HG02642 (cell line): ENCODE measurements at regions not wholly inside any gene's neighbourhood (a gene's known extent, or its start where the extent isn't known, plus 50 kb on each side); places are given as distances from the start of the nearest gene placed in this dataset.
"Not testable (repeated sequence)": the region's sequence is repeated elsewhere in the genome, so short reads cannot be mapped to it uniquely, and the experiment has no call there.

Experiments
- ATAC-seq: cut with Tn5 transposase; IDR thresholded peaks from one replicate; pipeline ENCODE4 v1.9.1; 2021; ENCODE audit warnings: mild to moderate bottlenecking; ENCODE audit not compliant: unreplicated experiment, poor library complexity

DNA sequence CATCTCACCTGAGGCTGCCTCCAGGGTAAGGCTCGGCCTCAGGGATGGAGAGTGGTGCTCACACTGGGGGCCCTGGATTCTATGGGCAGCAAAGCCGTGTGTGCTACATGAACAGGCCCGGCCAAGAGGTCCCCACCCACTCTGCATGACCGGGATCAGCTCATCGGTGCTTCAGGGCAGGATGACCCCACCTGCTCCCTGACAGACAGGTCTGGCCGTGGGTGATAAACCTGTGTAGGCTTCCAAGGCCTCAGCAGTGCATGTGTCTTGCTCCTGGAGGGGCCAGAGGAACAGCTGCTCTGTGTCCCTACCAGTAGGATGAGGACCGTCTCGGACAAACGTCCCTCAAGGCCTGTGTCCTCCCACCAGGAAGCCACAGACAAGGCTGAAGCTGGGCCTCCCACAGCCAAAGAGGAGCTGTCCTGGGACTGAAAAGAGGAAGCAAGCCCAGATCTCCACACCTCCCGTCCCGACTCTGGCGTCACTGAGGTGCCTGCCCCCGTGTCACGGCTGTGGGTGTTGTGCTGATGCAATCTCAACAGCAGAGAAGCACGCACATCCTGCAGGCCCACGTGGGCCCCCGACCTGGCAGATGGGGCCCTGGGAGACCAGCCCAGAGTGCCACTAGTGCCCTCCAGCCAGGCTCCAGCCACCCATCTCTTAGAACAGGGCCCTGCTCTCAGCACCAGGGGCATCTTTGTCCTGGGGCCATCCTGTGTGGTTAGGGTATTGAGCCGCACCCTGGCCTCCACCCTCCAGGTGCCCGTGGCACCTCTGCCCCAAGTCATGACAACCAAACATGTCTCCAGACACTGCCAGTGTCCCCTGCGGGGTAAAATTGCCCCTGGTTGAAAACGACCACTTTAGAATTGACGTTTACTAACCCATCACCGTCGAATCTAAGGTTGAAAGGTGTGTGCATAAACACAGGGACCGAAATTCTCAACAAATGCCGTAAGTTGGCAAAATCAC is 5455.9 kb upstream of the TPTE start:
- peak; percentile 76 for ATAC-seq

DNA sequence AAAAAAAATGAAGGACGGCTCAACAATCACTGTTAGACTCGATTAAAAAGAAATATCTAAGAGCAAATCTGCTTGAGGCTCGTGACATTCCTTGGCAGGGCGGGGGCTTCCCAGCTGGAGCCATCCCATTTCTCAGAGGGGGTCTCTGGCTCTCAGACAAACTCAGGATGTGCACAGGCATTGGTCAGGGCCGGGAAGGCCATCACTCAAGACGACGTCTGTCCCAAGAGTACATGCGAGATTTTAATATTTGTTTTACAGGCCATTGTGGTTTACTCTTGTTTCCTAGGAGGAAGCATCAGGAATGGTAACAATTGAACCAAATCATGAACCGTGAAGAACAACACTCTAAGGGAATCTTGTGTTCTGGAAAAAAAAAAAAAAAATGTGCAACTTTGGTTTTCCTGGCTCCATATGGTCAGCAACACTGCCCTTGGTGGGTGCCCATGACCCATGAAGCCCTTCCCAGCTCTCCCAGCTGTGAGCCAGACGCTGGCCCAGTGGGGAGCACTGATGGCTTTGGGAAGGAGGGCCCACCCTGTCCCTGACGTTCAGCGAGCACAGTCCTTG is 5454.6 kb upstream of the TPTE start:
- ATAC-seq, result not testable (repeated sequence)

DNA sequence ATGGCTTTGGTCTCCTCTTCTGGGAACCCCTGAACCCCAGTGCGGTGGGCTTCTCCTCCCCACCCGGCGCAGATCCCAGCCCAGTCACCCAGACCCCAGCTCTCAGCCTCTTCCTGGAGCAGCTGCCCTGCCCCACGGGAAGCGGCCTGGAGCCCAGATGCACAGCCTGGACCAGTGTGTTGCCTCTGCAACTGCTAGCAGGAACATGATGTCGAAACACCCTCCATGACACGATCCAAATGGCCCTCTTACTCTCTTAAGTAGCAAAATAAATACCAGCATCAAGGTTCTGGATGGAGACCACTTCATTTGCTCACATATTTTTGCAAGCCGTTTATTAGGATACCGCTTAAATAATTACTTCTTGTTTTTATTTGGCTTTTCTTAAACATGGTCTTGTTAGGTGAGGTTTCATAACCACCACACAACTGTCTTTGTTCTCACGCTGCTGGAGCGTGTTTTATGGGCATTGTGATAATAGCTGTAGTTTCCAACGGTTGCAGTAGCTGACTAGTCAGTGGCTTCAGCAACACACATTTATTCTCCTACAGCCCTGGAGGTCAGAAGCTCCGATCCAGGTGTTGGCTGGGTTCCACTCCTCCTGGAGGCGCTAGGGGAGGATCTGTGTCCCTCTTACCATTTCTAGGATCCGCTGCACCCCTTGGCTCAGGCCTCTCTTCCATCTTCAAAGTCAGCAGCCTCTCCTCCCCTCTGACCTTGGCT is 5453.9 kb upstream of the TPTE start:
- ATAC-seq, result not testable (repeated sequence)

DNA sequence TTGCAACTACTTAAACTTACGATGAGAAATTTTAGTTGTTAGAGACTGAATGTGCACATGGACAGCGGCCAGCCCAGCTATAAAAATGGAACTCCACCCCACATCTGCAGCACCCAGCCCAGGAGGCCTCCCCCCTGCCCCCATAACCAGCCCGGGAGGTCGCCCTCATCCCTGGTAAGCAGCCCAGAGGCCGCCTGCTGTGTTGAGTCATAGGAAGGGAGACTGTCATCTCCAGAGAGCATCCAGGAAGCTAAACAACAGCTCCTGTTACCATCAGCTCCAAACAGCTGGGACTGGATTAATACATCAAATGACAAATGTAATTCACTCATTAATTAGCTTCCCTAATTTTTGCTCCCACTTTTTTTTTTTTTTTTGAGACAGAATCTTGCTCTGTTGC is 5452.7 kb upstream of the TPTE start:
- ATAC-seq, result not testable (repeated sequence)

DNA sequence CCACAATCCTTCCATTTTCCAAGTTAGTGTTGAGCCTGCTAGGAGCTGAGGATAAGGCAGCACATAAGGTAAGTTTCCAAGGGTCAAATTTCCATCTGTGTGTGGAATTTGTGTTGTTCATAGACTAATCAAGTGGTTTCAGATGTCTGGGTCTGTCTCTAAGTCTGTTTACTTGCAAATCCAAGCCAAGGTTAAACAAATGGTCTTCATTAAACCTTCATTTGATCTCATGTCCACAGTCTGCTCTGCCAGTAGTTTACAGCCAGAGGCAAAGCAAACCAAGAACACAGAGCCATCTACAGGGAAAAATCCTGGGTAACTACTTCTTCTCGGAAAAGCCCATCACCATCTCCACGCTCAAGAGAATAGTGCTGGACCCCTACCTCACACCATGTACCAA is 5450.2 kb upstream of the TPTE start:
- not testable (repeated sequence) for ATAC-seq

DNA sequence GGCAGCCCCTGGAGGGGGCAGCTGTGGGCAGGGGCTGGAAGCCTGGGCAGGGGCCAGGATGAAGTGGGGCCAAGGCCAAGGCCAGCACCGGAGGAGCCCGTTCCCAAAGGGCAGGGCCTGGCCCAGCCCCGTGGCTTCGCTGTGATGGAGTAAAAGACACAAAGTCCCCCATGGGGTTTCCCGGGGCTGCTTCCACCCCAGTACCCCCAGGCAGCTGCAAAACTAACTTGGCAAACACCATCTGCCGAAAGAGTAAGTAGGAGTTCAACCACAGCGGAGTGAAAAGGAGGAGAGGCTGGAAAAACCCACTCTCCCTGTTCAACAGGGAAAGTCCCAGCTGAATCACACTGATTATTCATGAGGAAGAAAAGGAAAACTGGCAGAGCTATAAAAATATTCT is 5444.5 kb upstream of the TPTE start:
- not testable (repeated sequence) for ATAC-seq

DNA sequence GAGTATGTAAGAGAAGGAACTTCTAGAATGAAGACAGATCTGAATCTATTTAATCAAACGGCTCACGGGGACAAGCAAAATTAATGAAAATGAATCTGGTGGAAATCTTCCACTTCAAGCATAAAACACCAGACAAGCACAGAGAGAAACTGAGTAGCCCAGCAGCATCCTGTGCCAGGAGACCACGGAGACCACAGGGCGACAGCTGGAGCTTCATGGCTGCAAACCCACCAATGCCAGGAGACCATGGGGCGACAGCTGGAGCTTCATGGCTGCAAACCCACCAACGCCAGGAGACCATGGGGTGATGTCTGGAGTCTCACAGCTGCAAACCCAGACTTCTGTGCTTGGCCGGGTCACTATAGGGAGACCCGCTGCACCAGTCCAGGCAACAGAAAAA is 5442.0 kb upstream of the TPTE start:
- ATAC-seq, result not testable (repeated sequence)

DNA sequence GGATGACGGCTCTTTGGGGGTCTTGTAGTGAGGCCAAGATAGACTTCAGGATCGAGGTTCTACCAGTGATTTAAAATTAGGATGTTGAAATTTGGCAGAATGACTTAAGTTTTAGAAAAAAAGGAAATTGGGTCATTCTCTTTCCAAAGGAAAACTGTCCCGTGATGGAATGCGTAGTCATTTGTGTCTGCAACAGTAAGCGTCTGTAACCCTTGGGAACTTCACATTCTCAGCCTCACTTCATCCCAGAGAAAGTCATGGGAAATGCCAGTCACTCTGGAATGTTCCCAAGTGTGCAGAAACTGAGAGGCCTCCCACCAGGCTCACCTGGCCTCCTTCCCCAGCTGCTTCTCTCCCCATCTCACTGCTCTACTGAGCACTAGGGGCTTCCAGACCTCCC is 5441.4 kb upstream of the TPTE start:
- ATAC-seq, result not testable (repeated sequence)

DNA sequence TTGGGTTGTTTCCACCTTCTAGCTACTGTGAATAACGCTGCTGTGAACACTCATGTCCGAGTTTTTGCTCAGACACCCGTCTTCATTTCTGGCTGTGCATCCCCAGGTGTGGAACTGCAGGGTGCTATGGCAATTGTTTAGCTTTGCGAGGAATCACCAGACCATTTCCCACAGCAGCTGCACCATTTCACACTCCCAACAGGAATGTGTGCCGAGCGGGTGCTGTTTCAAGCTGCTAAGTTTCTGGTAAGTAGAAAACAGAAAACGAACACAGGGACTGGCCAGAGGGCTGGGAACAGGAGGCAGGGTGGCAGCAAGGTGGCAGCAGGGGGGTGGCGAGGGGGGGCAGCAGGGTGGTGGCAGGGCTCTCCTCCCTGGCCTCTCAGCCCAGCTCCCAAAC is 5437.1 kb upstream of the TPTE start:
- ATAC-seq, result not testable (repeated sequence)

DNA sequence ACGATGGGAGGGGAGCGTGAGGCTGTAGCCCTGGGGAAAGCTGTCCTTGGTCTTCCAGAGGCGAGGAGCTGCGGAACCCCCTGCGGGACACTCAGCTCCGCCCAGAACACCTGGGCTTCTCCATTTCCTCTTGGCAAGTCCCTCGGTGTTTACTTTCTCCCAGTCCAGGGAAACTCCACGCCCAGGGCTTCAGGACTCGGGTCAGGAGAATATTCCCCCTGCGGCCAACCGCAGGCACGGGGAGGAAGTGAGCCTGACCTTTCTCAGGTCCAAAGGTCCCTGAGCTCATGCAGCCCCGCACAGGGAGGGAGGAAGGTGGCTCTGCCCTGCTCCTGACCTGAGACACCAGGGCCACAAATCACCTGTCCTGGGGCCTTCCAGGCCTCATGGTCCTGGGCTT is 5435.9 kb upstream of the TPTE start:
- ATAC-seq, result not testable (repeated sequence)

DNA sequence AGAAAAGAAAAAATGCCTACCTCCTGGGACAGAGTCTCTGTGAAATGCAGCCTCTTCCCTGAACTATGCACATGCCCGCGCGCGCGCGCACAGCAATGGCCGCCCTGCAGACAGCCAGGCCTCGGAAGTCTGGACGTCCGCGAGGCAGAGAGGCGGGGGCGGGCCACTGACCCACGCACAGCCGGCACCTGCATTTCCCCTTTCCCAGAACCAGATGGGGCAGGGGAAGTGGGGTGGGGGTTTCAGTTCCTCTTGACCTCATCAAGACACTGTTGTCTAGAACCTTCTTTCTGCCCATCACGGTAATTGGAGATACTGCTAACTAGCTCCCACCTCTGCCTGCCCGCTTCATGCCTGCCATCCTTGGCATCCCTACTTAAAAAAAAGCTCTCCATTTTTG is 5435.0 kb upstream of the TPTE start:
- peak; percentile 59 for ATAC-seq

DNA sequence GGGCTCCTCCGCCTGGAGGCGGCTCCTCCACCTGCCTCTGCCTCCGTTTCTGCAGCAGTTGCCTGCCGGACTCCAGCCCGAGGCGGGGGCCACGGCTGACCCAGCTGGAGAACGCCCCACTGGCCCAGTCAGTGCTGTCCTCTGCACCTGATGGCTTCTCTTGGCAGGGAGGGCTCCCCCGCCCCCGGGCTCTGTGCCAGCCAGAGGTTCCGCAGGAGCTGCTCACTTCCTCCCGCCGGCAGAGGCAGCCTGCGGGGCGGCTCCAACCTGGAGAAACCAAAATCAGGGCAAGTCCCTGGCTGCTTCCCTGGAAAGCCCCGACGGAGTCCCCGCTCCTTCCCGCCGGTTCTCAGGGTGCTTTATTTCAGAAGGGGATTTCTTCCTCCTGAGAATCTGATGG is 5432.6 kb upstream of the TPTE start:
- not testable (repeated sequence) for ATAC-seq

DNA sequence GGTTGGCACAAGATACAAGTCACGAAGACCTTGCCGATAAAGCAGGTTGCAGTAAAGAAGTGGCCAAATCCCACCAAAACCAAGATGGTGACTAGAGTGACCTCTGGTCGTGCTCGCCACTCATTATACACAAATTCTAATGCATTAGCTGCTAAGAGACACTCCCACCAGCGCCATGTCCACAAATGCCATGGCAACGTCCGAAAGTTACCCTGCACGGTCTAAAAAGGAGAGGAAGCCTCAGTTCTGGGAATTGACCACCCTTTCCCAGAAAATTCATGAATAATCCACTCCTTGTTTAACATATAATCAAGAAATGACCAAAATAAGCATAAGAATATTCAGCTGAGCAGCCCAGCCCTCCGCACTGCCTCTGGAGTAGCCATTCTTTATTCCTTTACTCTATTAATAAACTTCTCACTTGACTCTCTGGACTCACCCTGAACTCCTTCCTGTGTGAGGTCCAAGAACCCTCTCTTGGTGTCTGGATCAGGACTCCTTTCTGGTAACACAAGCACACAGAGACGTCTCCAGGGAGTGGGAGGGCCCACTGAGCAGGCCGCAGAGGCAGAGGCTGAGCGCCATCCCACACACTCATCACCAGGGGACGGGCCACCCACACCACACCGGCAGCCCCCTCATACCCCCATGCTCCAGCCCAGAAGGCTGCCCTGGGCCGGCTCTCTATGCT is 5431.8 kb upstream of the TPTE start:
- not testable (repeated sequence) for ATAC-seq

DNA sequence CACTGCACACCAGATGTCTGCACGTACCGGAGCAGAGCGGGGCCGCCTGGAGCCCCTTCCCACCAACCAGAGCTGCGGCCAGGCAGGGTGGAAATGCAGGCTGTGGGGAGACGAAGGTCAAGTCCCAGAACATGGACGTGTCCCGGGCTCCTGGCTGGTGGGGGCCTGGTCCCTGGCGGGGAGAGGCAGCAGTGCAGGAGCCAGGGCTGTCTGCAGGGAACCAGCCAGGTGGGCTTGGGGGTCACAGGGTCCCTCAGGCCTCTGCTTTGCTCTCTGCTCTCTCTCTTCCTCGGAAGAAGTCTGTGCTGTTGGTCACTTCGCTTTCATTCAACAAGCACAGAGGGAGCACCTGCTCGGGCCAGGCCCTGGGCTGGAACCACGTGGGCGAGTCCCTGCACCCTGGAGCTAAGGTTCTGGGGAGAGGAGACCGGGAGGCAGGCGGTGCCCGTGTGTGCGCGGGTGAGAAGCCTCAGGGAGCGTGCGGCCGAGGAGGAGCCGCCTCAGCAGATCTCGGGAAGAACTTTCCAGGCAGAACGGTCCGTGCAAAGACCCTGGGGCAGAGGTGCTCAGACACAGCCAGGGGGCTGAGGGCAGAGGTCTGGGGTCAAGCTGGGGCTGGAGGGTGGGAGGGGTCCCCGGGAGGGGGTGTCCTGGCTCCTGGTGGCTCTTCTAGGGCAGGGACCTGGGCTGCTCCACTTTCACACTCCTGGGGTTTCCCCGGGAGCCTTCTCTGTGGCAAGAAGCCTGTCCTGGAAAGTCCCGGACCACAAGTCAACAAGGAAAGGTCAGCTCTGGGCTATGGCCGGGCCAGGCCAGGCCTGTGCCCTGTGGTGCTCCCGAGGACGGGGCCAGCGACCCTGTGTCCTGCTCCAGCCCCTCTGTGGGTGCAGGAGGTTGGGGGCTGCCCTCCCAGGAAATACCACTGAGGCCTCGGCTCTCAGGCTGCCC is 5431.0 kb upstream of the TPTE start:
- ATAC-seq, result not testable (repeated sequence)

DNA sequence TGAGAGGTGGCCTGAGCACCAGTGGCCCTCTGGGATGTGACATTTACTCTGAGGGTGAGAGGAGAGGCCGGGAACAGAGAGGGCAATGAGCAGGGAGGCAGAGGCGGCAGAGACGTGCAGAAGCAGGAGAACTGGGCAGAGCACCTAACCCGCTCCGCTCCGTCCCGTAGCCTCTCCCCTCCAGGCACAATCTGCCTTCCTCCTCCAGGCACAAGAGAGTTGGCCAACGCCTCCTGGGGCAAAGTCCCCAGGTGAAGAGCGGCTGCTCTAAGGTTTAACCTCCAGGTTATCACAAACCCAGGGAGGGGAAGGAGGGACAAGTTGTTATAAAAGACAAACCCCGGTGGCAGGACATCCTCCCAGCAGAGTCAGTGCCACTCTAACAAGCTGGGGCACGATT is 5430.1 kb upstream of the TPTE start:
- not testable (repeated sequence) for ATAC-seq

DNA sequence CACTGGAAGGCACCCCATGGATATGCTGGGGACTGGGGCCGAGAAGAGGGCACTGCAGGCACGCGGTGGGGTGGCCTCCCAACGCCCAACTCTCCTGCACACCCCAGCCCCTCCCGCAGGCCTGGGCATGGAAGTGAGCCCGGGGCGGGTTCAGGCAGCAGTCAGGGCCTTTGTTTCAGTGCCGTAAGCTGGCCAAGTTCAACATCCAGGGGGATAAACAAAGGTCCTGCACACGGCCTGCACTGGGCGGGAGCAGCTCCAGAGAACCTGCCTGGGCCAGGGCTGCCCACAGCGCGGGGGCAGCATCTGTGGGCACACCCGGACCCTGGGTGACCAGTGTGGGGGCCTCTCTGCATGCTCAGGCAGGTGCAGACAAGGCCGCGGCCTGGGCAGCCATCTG is 5425.8 kb upstream of the TPTE start:
- ATAC-seq, result not testable (repeated sequence)

DNA sequence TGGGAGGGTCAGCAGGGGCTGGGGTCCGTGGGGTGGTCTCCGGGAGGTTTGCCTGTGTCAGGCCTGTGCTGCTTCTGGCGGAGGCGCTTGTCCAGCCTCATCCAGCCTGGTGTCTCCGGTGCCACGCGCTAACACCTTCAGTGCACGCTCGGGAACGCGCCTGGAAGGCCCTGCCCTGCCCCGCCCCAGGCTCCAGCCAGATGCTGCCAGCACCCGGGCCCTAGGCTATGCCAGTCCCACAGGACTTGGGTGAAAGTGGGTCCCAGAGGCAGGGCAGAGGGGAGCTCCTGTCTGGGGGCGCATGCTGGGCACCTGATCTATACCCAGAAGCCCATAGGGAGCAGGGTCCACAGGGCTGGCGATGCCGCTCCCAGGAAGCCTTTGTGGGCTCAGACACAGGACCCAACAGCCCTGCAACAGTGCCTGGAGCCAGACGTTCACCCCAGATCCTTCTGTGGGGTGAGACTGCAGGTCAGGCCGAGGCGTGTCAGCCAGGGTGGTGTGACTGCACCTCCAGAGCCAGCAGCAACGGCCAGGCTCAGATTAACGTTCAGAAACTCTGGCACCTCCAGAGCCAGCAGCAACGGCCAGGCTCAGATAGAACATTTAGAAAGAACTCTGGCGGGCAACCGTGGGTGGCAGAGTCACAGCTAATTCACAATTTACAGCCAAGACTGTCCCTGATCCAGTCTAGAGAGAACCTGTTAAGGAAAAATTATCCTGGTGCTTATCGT is 5423.2 kb upstream of the TPTE start:
- ATAC-seq, result not testable (repeated sequence)

DNA sequence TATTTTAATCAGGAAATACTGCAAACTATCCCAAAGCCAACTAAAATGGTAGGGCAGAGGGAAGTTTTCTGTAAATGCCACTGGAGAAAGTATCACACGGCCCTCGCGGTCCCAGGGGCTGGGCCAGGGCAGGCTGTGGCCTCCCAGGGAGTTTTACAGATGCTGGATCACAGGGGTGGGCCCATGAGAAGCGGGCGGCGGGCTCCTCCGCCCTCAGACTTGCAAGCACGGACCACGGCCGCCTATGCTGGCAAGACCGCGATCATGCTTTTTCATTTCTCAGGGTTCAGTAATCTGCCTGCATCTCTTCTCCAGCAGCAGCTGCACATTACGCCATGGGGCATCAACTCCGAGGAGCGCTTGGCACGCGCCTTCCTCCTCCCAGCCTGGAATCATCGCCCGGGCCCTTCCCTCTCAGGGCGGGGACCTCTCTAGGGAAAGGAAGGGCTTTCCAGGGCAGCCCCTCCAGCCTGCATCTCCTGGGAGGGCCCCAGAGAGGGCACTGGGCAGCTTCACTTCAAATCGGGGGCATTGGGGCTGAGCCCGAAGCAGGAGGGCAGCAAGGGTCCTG is 5420.7 kb upstream of the TPTE start:
- not testable (repeated sequence) for ATAC-seq
